BJ (cell line): ENCODE measurements at regions not wholly inside any gene's neighbourhood (a gene's known extent, or its start where the extent isn't known, plus 50 kb on each side); places are given as distances from the start of the nearest gene placed in this dataset.

Source experiments
- CTCF ChIA-PET: fragments of 350-600 bp; formaldehyde crosslinking; extraction: SDS; loops from one replicate; lab custom pipeline; 2021; ENCODE audit warnings: antibody characterized with exemption, inconsistent platforms; lab: Yijun Ruan, JAX
- POLR2A ChIA-PET: fragments of 300-600 bp; sonication (Branson Sonifier 250); formaldehyde crosslinking; extraction: SDS; loops from one replicate; lab custom pipeline; 2021; ENCODE audit warnings: antibody characterized with exemption; lab: Charles Lee
- DNase-seq: peaks from one replicate; pipeline ENCODE4 v3.0.0-alpha.2; 2011; ENCODE audit warnings: low read depth
- H3K27me3 ChIP-seq: 2 replicates; pipeline ENCODE4 v1.6.0; 2011; ENCODE audit warnings: low read length; ENCODE audit not compliant: control insufficient read depth, insufficient read depth
- H3K36me3 ChIP-seq: 2 replicates; pipeline ENCODE4 v1.5.1; 2011; ENCODE audit warnings: low read length; ENCODE audit not compliant: control insufficient read depth, insufficient read depth
- H3K4me3 ChIP-seq: 2 replicates; pipeline ENCODE4 v1.5.1; 2011; ENCODE audit warnings: low read depth, mild to moderate bottlenecking, control low read depth, low read length
- CTCF ChIP-seq: IDR thresholded peaks from 2 replicates; pipeline ENCODE4 v1.5.1; 2011; ENCODE audit warnings: low read depth, mild to moderate bottlenecking, control low read depth, inconsistent platforms, low read length, moderate library complexity; ENCODE audit not compliant: insufficient read depth

- DNase-seq: no peak
- POLR2A ChIA-PET: no interaction called here
- no peaks in the 10 kb centered on the region for H3K36me3 ChIP-seq
- no peak for TF ChIP-seq CTCF
- no peak overlapping the region for H3K4me3 ChIP-seq
- H3K27me3 ChIP-seq: no peaks in the 10 kb centered on the region
- CTCF ChIA-PET: no interaction called here
Observed at GRCh38 chr13:66069570-66069969, 1160.6 kb downstream of the PCDH9 start.

GRCh38 chr13:66068683-66069082, 1161.5 kb downstream of the PCDH9 start:
- no peak for DNase-seq
- Histone ChIP-seq H3K4me3 (no peak overlapping the region), H3K36me3 (no peaks in the 10 kb centered on the region), H3K27me3 (no peaks in the 10 kb centered on the region)
- TF ChIP-seq CTCF: no peak
- CTCF ChIA-PET: no interaction called here
- POLR2A ChIA-PET: no interaction called here

- Histone ChIP-seq H3K4me3 (no peak overlapping the region), H3K27me3 (no peaks in the 10 kb centered on the region), H3K36me3 (no peaks in the 10 kb centered on the region)
- ChIA-PET POLR2A (no interaction called here), CTCF (no interaction called here)
- TF ChIP-seq CTCF: no peak
- DNase-seq: no peak
Observed at GRCh38 chr13:66048888-66049287, 1181.2 kb downstream of the PCDH9 start.

GRCh38 chr13:66040506-66040905, 1189.6 kb downstream of the PCDH9 start:
- no peak for TF ChIP-seq CTCF
- no peak for DNase-seq
- Histone ChIP-seq H3K4me3 (no peak overlapping the region), H3K27me3 (no peaks in the 10 kb centered on the region), H3K36me3 (no peaks in the 10 kb centered on the region)
- CTCF ChIA-PET: no interaction called here
- POLR2A ChIA-PET: no interaction called here

- POLR2A ChIA-PET: no interaction called here
- TF ChIP-seq CTCF: no peak
- Histone ChIP-seq H3K27me3 (no peaks in the 10 kb centered on the region), H3K36me3 (no peaks in the 10 kb centered on the region), H3K4me3 (no peak overlapping the region)
- no peak for DNase-seq
- CTCF ChIA-PET: no interaction called here
Observed at GRCh38 chr13:66037096-66037495, 1193.0 kb downstream of the PCDH9 start.
